ENCODE measurements at regions not wholly inside any gene's neighbourhood (a gene's known extent, or its start where the extent isn't known, plus 50 kb on each side); places are given as distances from the start of the nearest gene placed in this dataset.
"Not testable (repeated sequence)": the region's sequence is repeated elsewhere in the genome, so short reads cannot be mapped to it uniquely, and the experiment has no call there.

- H3K9me3 ChIP-seq = no peaks in the 10 kb centered on the region
- TF ChIP-seq CTCF (IDR thresholded peaks at IDR 0.05) (no peak), POLR2A (IDR thresholded peaks at IDR 0.05) (no peak)
- no peaks in the 10 kb centered on the region for H3K27me3 ChIP-seq
- no peak for ATAC-seq
- no peaks in the 10 kb centered on the region for H3K36me3 ChIP-seq
- no peak overlapping the region for H3K27ac ChIP-seq
- no peaks in the 10 kb centered on the region for H3K4me1 ChIP-seq
- H3K4me3 ChIP-seq = no peak overlapping the region
- DNase-seq = no peak
- WGBS (ENCODE audit: insufficient coverage, low coverage, low lambda C conversion rate, missing lambda C conversion rate) = 65% methylated on average over 2 of the region's 2 CpGs
- intact Hi-C loops (cut with DNase I) = no loop called here
These were observed 176.5 kb upstream of the CCZ1B start for GRCh38 chr7:7002418-7003062.

- no peaks in the 10 kb centered on the region for H3K9me3 ChIP-seq
- H3K4me3 ChIP-seq = no peak overlapping the region
- H3K27ac ChIP-seq = no peak overlapping the region
- DNase-seq (no peak), ATAC-seq (no peak)
- 53% methylated on average over 4 of the region's 4 CpGs for WGBS (ENCODE audit: insufficient coverage, low coverage, low lambda C conversion rate, missing lambda C conversion rate)
- H3K4me1 ChIP-seq = no peaks in the 10 kb centered on the region
- no peaks in the 10 kb centered on the region for H3K27me3 ChIP-seq
- TF ChIP-seq CTCF (IDR thresholded peaks at IDR 0.05) = no peak
- TF ChIP-seq POLR2A (IDR thresholded peaks at IDR 0.05) = no peak
- intact Hi-C loops (cut with DNase I) = no loop called here
- no peaks in the 10 kb centered on the region for H3K36me3 ChIP-seq
These were observed 177.0 kb upstream of the C1GALT1 start for GRCh38 chr7:7005303-7005702.

DNA sequence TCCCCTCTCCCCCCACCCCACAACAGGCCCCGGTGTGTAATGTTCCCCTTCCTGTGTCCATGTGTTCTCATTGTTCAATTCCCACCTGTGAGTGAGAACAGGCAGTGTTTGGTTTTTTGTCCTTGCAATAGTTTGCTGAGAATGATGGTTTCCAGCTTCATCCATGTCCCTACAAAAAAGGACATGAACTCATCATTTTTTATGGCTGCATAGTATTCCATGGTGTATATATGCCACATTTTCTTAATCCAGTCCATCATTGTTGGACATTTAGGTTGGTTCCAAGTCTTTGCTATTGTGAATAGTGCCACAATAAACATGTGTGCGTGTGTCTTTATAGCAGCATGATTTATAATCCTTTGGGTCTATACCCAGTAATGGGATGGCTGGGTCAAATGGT, 176.4 kb upstream of the C1GALT1 start:
- H3K36me3 ChIP-seq; ATAC-seq; H3K4me3 ChIP-seq; intact Hi-C loops (cut with DNase I); DNase-seq; H3K27me3 ChIP-seq; H3K9me3 ChIP-seq; H3K27ac ChIP-seq; H3K4me1 ChIP-seq: not testable (repeated sequence)
- WGBS (ENCODE audit: insufficient coverage, low coverage, low lambda C conversion rate, missing lambda C conversion rate) = 84% methylated on average over 2 of the region's 2 CpGs

DNA sequence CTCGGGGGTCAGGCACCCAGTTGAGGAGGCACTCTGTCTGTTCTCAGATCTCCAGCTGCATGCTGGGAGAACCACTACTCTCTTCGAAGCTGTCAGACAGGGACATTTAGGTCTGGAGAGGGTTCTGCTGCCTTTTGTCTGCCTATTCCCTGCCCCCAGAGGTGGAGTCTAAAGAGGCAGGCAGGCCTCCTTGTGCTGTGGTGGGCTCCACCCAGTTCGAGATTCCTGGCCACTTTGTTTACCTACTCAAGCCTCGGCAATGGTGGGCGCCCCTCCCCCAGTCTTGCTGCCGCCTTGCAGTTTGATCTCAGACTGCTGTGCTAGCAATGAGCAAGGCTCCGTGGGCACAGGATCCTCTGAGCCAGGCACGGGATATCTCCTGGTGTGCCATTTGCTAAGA, 171.1 kb upstream of the C1GALT1 start:
- WGBS (ENCODE audit: insufficient coverage, low coverage, low lambda C conversion rate, missing lambda C conversion rate) = 29% methylated on average over 1 of the region's 8 CpGs
- H3K36me3 ChIP-seq; intact Hi-C loops (cut with DNase I); ATAC-seq; DNase-seq; H3K9me3 ChIP-seq; H3K27ac ChIP-seq; H3K4me3 ChIP-seq; H3K27me3 ChIP-seq; H3K4me1 ChIP-seq: not testable (repeated sequence)

DNA sequence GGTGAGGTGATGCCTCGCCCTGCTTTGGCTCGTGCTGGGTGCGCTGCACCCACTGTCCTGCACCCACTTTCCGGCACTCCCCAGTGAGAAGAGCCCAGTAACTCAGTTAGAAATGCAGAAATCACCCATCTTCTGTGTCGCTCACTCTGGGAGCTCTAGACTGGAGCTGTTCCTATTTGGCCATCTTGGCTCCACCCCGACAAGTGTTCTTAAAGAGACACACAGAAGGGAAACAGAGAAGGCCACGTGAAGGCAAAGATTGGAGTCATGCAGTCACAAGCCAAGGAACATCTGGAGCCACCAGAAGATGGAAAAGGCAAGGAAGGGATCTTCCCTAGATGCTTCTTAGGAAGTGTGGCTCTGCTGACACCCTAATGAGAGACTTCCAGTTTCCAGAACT, 170.6 kb upstream of the C1GALT1 start:
- not testable (repeated sequence) for ATAC-seq, DNase-seq
- 11% methylated on average over 1 of the region's 7 CpGs for WGBS (ENCODE audit: insufficient coverage, low coverage, low lambda C conversion rate, missing lambda C conversion rate)

DNA sequence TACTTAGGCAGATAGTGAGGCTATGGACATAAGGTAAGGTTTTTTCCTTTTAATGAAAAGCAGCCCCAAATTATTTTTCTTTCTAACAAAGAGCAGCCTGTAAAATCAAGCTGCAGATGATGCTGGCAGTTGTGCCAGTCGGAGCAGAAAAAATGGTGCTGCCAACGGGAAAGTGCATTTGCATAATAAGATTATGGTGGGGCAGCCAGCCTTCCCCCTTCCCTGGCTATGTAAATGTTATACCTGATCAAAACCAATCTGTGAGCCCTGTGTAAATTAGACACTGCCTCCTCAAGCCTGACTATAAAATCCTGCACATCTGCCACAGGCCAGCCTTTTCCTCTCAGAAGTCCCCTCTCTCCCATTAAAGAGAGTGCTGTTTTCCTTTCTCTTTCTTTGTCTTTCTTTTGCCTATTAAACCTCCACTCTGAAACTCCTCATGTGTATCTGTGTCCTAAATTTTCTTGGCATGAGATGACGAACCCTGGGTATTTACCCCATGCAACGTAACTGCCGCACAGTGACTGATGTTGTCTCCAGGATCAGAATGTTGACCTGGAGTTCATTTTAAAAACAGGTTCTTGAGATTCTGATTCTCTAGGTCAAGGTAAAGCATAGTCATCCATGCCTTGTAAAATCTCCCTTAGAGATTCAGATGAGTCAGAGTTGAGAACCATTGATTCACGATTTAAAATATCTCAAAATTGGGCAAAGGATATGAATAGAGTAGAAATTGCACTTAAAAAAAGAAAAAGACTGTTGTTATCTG, 167.3 kb upstream of the C1GALT1 start:
- H3K9me3 ChIP-seq = no peaks in the 10 kb centered on the region
- no peak for TF ChIP-seq CTCF (IDR thresholded peaks at IDR 0.05)
- TF ChIP-seq POLR2A (IDR thresholded peaks at IDR 0.05) = no peak
- 51% methylated on average over 6 of the region's 6 CpGs for WGBS (ENCODE audit: insufficient coverage, low coverage, low lambda C conversion rate, missing lambda C conversion rate)
- intact Hi-C loops (cut with DNase I) = no loop called here
- H3K27me3 ChIP-seq = no peaks in the 10 kb centered on the region
- no peaks in the 10 kb centered on the region for H3K36me3 ChIP-seq
- ATAC-seq = no peak
- DNase-seq = no peak
- no peak overlapping the region for H3K27ac ChIP-seq
- H3K4me1 ChIP-seq = no peaks in the 10 kb centered on the region
- no peak overlapping the region for H3K4me3 ChIP-seq

More for the DNA sequence above, 170.6 kb upstream of the C1GALT1 start:
- H3K36me3 ChIP-seq; H3K4me1 ChIP-seq; H3K27me3 ChIP-seq; intact Hi-C loops (cut with DNase I); H3K27ac ChIP-seq; H3K4me3 ChIP-seq; H3K9me3 ChIP-seq: not testable (repeated sequence)

Data from right lobe of liver (tissue), 6 donors.